SK-N-MC (cell line): ENCODE measurements at regions not wholly inside any gene's neighbourhood (a gene's known extent, or its start where the extent isn't known, plus 50 kb on each side); places are given as distances from the start of the nearest gene placed in this dataset.
"Not testable (repeated sequence)": the region's sequence is repeated elsewhere in the genome, so short reads cannot be mapped to it uniquely, and the experiment has no call there.

Experiments used
- EZH2 ChIP-seq: fragments of 200-600 bp; sonication (generic); IDR thresholded peaks from one replicate; pipeline ENCODE4 v1.6.1; 2017; ENCODE audit warnings: antibody characterized with exemption
- FOXP2 ChIP-seq: optimal IDR thresholded peaks from 2 replicates; pipeline ENCODE3; 2011; ENCODE audit warnings: mild to moderate bottlenecking, moderate library complexity; ENCODE audit not compliant: insufficient read depth; ENCODE audit errors: extremely low read length, control extremely low read depth
- POLR2AphosphoS5 ChIP-seq: IDR thresholded peaks from 2 replicates; pipeline ENCODE4 v1.6.1; 2012; ENCODE audit warnings: mild to moderate bottlenecking, low read depth, low read length, borderline replicate concordance

DNA sequence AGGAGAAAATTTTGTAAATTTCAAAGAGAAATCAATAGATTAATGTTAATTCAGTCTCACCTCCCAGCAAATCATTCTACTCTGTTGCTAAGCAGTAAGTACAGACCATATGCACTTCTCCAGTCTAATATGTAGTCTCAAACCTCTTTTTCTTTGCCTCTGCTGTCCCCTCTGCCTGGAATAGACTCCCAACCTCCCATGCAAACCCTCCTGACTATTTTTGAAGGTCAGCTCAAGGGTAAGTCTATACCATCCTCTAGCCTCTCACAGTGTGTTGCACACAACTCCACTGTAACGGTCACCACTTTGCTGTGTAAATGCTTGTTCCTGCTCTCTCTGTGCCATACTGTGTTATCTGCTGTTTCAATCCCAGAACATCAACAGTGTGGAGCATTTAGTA, 94.5 kb upstream of the TRIM77 start:
- not testable (repeated sequence) for TF ChIP-seq POLR2AphosphoS5, EZH2, FOXP2
